Transverse colon (tissue), 4 donors: ENCODE measurements at regions not wholly inside any gene's neighbourhood (a gene's known extent, or its start where the extent isn't known, plus 50 kb on each side); places are given as distances from the start of the nearest gene placed in this dataset.

ENCODE experiments used
- DNase-seq: peaks from one replicate; pipeline ENCODE4 v3.0.0-alpha.2; 2019
- H3K27ac ChIP-seq, 4 donors: fragments of 200-600 bp; sonication (generic); 2 replicates each; pipeline ENCODE4 v1.5.1; 2016 to 2018; ENCODE audit warnings: inconsistent platforms in 4 of 4
- H3K27me3 ChIP-seq: fragments of 200-600 bp; sonication (generic); 2 replicates; pipeline ENCODE4 v1.5.1; 2017; ENCODE audit warnings: inconsistent platforms
- H3K36me3 ChIP-seq, 4 donors: fragments of 200-600 bp; sonication (generic); 2 replicates each; pipeline ENCODE4 v1.5.1; 2017 to 2019; ENCODE audit warnings: inconsistent platforms in 4 of 4
- H3K4me1 ChIP-seq, 4 donors: fragments of 200-600 bp; sonication (generic); 2 replicates each; pipeline ENCODE4 v1.5.1; 2017 to 2020; ENCODE audit warnings: inconsistent platforms in 4 of 4
- H3K4me3 ChIP-seq, 4 donors: fragments of 200-600 bp; sonication (generic); 1 replicate in 1 of 4; 2 replicates in 3 of 4; pipeline versions ENCODE4 v1.5.1 to v1.6.1; 2017 to 2019; ENCODE audit warnings: inconsistent platforms in 4 of 4
- H3K9me3 ChIP-seq, 2 donors: fragments of 200-600 bp; sonication (generic); 2 replicates each; pipeline ENCODE4 v1.5.1; 2017 to 2019; ENCODE audit warnings: inconsistent platforms in 2 of 2
- EP300 ChIP-seq: sonication (generic); formaldehyde crosslinking; IDR thresholded peaks from one replicate; pipeline ENCODE4 v1.6.1; 2017; ENCODE audit warnings: antibody characterized with exemption, low read depth
- POLR2A ChIP-seq: fragments of 450-650 bp; IDR thresholded peaks from one replicate; pipeline ENCODE4 v1.6.1; 2016; ENCODE audit warnings: antibody characterized with exemption, mild to moderate bottlenecking, moderate library complexity
- POLR2AphosphoS5 ChIP-seq, 3 donors: sonication (generic); formaldehyde crosslinking; IDR thresholded peaks; one replicate each; pipeline ENCODE4 v1.6.1; 2016; ENCODE audit warnings: antibody characterized with exemption in 3 of 3
- WGBS, 2 donors: methylation state at CpG; one replicate each; pipeline ENCODE4 v1.1.5; 2018; ENCODE audit warnings: low coverage in 1 of 2; 5-methylcytosine and 5-hydroxymethylcytosine counted together
- in situ Hi-C, 4 donors: fragments of 200-750 bp; cut with MboI; loops; one replicate each; pipeline versions ENCODE4 v1.15.0 to v1.15.1; 2017; ENCODE audit warnings: low sequenced_read_pairs in 3 of 4, low pct_ligation_motif_present in 1 of 4, low pct_unique_long_range_greater_than_20kb in 1 of 4
- intact Hi-C: fragments of 100-400 bp; cut with DNase I; formaldehyde crosslinking; loops from one replicate; pipeline ENCODE4 v1.15.1; 2023; ENCODE audit warnings: low total_unique reads
- TF ChIP-seq, protein P1 (sequence below), 5 experiments: fragments of 200-600 bp in 3 of 5; fragments of 450-650 bp in 2 of 5; sonication (generic) in 3 of 5; IDR thresholded peaks; 1 replicate in 2 of 5; 2 replicates in 3 of 5; pipeline ENCODE4 v1.5.1; 2016 to 2017; ENCODE audit warnings: antibody characterized with exemption in 5 of 5, inconsistent platforms in 3 of 5, mild to moderate bottlenecking in 2 of 5, moderate library complexity in 1 of 5

GRCh38 chr1:201751872-201752271 is 77.1 kb upstream of the IPO9 start:
- Histone ChIP-seq H3K36me3 (no peaks in the 10 kb centered on the region), H3K4me1 (peaks cover 0 to 41% (median 3%) of the 10 kb centered on the region in 4 donors), H3K27ac (no peak overlapping the region), H3K27me3 (no peaks in the 10 kb centered on the region), H3K9me3 (no peaks in the 10 kb centered on the region), H3K4me3 (no peak overlapping the region)
- in situ Hi-C loops = no loop called here
- WGBS, 2 donors = 51 to 54% methylated on average over 4 of the region's 4 CpGs
- TF ChIP-seq POLR2AphosphoS5 (IDR thresholded peaks at IDR 0.05) = no peak
- no peak for TF ChIP-seq EP300
- intact Hi-C loops = no loop called here
- DNase-seq = no peak

GRCh38 chr1:201752333-201752732 is 76.6 kb upstream of the IPO9 start:
- TF ChIP-seq POLR2A (no peak), EP300 (no peak), POLR2AphosphoS5 (IDR thresholded peaks at IDR 0.05) (no peak)
- TF ChIP-seq, protein P1, sequence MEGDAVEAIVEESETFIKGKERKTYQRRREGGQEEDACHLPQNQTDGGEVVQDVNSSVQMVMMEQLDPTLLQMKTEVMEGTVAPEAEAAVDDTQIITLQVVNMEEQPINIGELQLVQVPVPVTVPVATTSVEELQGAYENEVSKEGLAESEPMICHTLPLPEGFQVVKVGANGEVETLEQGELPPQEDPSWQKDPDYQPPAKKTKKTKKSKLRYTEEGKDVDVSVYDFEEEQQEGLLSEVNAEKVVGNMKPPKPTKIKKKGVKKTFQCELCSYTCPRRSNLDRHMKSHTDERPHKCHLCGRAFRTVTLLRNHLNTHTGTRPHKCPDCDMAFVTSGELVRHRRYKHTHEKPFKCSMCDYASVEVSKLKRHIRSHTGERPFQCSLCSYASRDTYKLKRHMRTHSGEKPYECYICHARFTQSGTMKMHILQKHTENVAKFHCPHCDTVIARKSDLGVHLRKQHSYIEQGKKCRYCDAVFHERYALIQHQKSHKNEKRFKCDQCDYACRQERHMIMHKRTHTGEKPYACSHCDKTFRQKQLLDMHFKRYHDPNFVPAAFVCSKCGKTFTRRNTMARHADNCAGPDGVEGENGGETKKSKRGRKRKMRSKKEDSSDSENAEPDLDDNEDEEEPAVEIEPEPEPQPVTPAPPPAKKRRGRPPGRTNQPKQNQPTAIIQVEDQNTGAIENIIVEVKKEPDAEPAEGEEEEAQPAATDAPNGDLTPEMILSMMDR (IDR thresholded peaks at IDR 0.05) = no peak
- 82 to 85% methylated on average over 2 of the region's 2 CpGs for whole genome bisulfite sequencing, 2 donors

DNA sequence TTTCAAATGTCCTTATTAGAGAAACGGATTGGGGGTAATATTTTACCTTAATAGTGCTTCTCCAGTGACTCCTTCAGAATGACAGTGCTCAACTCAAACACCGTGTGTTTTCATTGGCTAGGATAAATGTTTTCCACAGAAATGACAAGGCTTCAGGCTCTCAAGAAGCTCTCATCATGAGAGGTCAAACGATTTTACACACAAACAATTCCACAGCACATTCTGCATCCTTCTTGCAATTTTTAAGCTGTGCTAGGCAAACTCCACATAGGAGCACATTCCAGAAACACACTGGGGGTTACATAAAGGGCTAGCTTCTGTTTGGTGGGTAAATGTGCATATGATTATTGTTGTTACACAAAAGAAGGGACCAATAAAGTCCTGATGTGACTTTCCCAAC is 75.5 kb upstream of the IPO9 start:
- TF ChIP-seq POLR2A = no peak
- TF ChIP-seq POLR2AphosphoS5 (IDR thresholded peaks at IDR 0.05) = no peak
- Histone ChIP-seq H3K27ac (no peak overlapping the region), H3K4me1 (peaks cover 0 to 33% (median 3%) of the 10 kb centered on the region in 4 donors), H3K9me3 (no peaks in the 10 kb centered on the region), H3K27me3 (no peaks in the 10 kb centered on the region), H3K4me3 (no peak overlapping the region), H3K36me3 (no peaks in the 10 kb centered on the region)
- no peak for DNase-seq
- intact Hi-C loops (no loop called here), in situ Hi-C loops (no loop called here)
- 53 to 64% methylated on average over 3 of the region's 3 CpGs for WGBS, 2 donors

More at GRCh38 chr1:201752333-201752732, 76.6 kb upstream of the IPO9 start:
- Histone ChIP-seq H3K4me3 (no peak overlapping the region), H3K27me3 (no peaks in the 10 kb centered on the region), H3K27ac (no peak overlapping the region), H3K4me1 (peaks cover 0 to 41% (median 3%) of the 10 kb centered on the region in 4 donors), H3K36me3 (no peaks in the 10 kb centered on the region), H3K9me3 (no peaks in the 10 kb centered on the region)
- intact Hi-C loops = no loop called here
- in situ Hi-C loops = no loop called here
- DNase-seq = no peak

- Histone ChIP-seq H3K27ac (no peak overlapping the region), H3K36me3 (no peaks in the 10 kb centered on the region), H3K9me3 (no peaks in the 10 kb centered on the region), H3K4me1 (peaks cover 0 to 37% (median 3%) of the 10 kb centered on the region in 4 donors), H3K4me3 (no peak overlapping the region), H3K27me3 (no peaks in the 10 kb centered on the region)
- intact Hi-C loops = no loop called here
- in situ Hi-C loops = no loop called here
- DNase-seq = no peak
- WGBS, 2 donors = 72 to 88% methylated on average over 4 of the region's 4 CpGs
- no peak for TF ChIP-seq POLR2AphosphoS5 (IDR thresholded peaks at IDR 0.05)
- TF ChIP-seq, protein P1 (IDR thresholded peaks at IDR 0.05) = no peak
- no peak for TF ChIP-seq POLR2A
- no peak for TF ChIP-seq EP300
These were observed 74.6 kb upstream of the IPO9 start for GRCh38 chr1:201754353-201754752.

DNA sequence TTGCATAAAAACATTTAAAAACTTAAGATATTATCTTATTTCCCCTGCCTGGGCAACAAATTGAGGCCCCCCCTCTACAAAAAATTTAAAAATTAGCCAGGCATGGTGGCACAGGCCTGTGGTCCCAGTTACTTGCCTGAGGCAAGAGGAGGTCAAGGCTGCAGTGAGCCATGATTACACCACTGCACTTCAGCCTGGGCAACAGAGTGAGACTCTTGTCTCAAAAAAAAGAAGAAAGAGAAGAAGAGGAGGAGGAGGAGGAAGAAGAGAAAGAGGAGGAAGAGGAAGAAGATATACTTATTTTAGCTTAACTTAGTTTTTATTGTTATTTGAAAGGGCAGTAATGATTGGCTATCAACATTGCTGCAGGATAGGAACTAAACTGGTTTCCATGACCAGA is 73.8 kb upstream of the IPO9 start:
- in situ Hi-C loops (no loop called here), intact Hi-C loops (no loop called here)
- H3K4me1 ChIP-seq = peaks cover 0 to 38% (median 3%) of the 10 kb centered on the region in 4 donors
- no peak overlapping the region for H3K4me3 ChIP-seq
- H3K27ac ChIP-seq = no peak overlapping the region
- no peaks in the 10 kb centered on the region for H3K27me3 ChIP-seq
- TF ChIP-seq POLR2AphosphoS5 (IDR thresholded peaks at IDR 0.05) = no peak
- no peak for TF ChIP-seq POLR2A
- TF ChIP-seq EP300 = no peak
- TF ChIP-seq, protein P1 (IDR thresholded peaks at IDR 0.05) = no peak
- DNase-seq = no peak
- no peaks in the 10 kb centered on the region for H3K36me3 ChIP-seq
- H3K9me3 ChIP-seq = no peaks in the 10 kb centered on the region
